ENCODE measurements at regions not wholly inside any gene's neighbourhood (a gene's known extent, or its start where the extent isn't known, plus 50 kb on each side); places are given as distances from the start of the nearest gene placed in this dataset.

- TF ChIP-seq ZSCAN18 (tag by site-specific recombination; IDR thresholded peaks at IDR 0.05) = no peak
- TF ChIP-seq OSR2 (tag by site-specific recombination; IDR thresholded peaks at IDR 0.05) = peak; percentile 86
- TF ChIP-seq ZNF341 (tag by site-specific recombination; IDR thresholded peaks at IDR 0.05; ENCODE audit: low read depth) = 0 out of 2 replicates have a peak, but pooled peaks have one; percentile 31
- peak; percentile 4; the same call in 1 of the 2 replicates for TF ChIP-seq GFI1B (tag by site-specific recombination; IDR thresholded peaks at IDR 0.05)
- TF ChIP-seq ZNF48 (tag by site-specific recombination; IDR thresholded peaks at IDR 0.05) = no peak
- TF ChIP-seq ZNF26 (tag by site-specific recombination; IDR thresholded peaks at IDR 0.05) = no peak
- peak; percentile 74 for TF ChIP-seq ZNF394 (tag by site-specific recombination; IDR thresholded peaks at IDR 0.05; ENCODE audit: borderline replicate concordance)
- peak; percentile 73; the same call in 1 of the 2 replicates for TF ChIP-seq ZNF76 (tag by site-specific recombination; IDR thresholded peaks at IDR 0.05; ENCODE audit: borderline replicate concordance, low read depth)
- TF ChIP-seq ZNF571 (tag by site-specific recombination; IDR thresholded peaks at IDR 0.05) = no peak
- peak; percentile 99 for TF ChIP-seq ZNF501 (tag by site-specific recombination; IDR thresholded peaks at IDR 0.05)
- TF ChIP-seq ZNF16 (tag by site-specific recombination; IDR thresholded peaks at IDR 0.05; ENCODE audit: low read depth) = peak; percentile 99
- TF ChIP-seq ZNF174 (tag by site-specific recombination; IDR thresholded peaks at IDR 0.05) = no peak
- TF ChIP-seq ZBTB17 (tag by site-specific recombination; IDR thresholded peaks at IDR 0.05) = peak; percentile 97
- TF ChIP-seq TRIM28 (IDR thresholded peaks at IDR 0.05; ENCODE audit: borderline replicate concordance, low read length) = peak; percentile 94
- peak; percentile 95 for TF ChIP-seq ZNF629 (tag by site-specific recombination; IDR thresholded peaks at IDR 0.05)
- peak; percentile 49; the same call in 1 of the 2 replicates for TF ChIP-seq ZBTB20 (tag by site-specific recombination; IDR thresholded peaks at IDR 0.05)
- peak; percentile 47 for TF ChIP-seq TCF7L2 (IDR thresholded peaks at IDR 0.05; ENCODE audit: borderline replicate concordance, low read depth, low read length)
- no peak for TF ChIP-seq PBX3 (CRISPR knock-in tag; IDR thresholded peaks at IDR 0.05)
- TF ChIP-seq ZNF184 (tag by site-specific recombination; IDR thresholded peaks at IDR 0.05) = 0 out of 2 replicates have a peak, but pooled peaks have one; percentile 38
- peak; percentile 84 for TF ChIP-seq SCRT2 (tag by site-specific recombination; IDR thresholded peaks at IDR 0.05)
- TF ChIP-seq ZNF157 (tag by site-specific recombination; IDR thresholded peaks at IDR 0.05) = no peak
- peak; percentile 96 for TF ChIP-seq PRDM10 (tag by site-specific recombination; IDR thresholded peaks at IDR 0.05)
These were observed 117.5 kb downstream of the ZNF608 start (continued) for GRCh38 chr5:124628721-124629596.

All from HEK293 (cell line).